Omental fat pad (tissue), 3 donors: ENCODE measurements at regions not wholly inside any gene's neighbourhood (a gene's known extent, or its start where the extent isn't known, plus 50 kb on each side); places are given as distances from the start of the nearest gene placed in this dataset.
"Not testable (repeated sequence)": the region's sequence is repeated elsewhere in the genome, so short reads cannot be mapped to it uniquely, and the experiment has no call there.

ENCODE experiments used
- ATAC-seq: fragments of 150-250 bp; one replicate; pipeline ENCODE4 v1.9.1; 2016; ENCODE audit warnings: mild to moderate bottlenecking, moderate library complexity; ENCODE audit not compliant: low FRiP score
- DNase-seq: peaks from one replicate; pipeline ENCODE4 v3.0.0-alpha.2; 2019; ENCODE audit warnings: low spot score
- TF ChIP-seq, protein P1 (sequence below), 3 donors: fragments of 450-650 bp; IDR thresholded peaks; one replicate each; pipeline ENCODE4 v1.5.1; 2016 to 2017; ENCODE audit warnings: antibody characterized with exemption in 3 of 3, mild to moderate bottlenecking in 3 of 3, moderate library complexity in 2 of 3

DNA sequence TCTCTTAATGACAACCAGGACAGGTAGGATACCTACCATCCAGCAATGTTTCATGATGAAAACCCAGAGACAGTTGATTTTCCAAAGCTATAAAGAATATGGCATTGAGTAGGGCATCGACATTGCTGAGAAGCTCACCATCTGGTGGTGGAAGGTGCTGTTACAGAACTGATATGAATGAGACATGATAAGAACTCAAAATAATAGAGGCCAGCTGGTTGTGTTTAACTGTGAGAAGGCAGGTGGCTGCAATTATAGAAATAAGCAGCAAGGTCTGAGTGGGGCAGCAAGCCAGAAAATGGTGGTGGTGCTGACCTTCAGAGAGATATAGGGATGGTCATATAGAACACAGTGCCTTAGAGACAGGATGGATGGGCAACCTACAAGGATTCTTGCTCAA is 449.7 kb downstream of the BTG1 start:
- TF ChIP-seq, protein P1, sequence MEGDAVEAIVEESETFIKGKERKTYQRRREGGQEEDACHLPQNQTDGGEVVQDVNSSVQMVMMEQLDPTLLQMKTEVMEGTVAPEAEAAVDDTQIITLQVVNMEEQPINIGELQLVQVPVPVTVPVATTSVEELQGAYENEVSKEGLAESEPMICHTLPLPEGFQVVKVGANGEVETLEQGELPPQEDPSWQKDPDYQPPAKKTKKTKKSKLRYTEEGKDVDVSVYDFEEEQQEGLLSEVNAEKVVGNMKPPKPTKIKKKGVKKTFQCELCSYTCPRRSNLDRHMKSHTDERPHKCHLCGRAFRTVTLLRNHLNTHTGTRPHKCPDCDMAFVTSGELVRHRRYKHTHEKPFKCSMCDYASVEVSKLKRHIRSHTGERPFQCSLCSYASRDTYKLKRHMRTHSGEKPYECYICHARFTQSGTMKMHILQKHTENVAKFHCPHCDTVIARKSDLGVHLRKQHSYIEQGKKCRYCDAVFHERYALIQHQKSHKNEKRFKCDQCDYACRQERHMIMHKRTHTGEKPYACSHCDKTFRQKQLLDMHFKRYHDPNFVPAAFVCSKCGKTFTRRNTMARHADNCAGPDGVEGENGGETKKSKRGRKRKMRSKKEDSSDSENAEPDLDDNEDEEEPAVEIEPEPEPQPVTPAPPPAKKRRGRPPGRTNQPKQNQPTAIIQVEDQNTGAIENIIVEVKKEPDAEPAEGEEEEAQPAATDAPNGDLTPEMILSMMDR (IDR thresholded peaks at IDR 0.05), result no peak
- no peak for ATAC-seq
- no peak for DNase-seq

DNA sequence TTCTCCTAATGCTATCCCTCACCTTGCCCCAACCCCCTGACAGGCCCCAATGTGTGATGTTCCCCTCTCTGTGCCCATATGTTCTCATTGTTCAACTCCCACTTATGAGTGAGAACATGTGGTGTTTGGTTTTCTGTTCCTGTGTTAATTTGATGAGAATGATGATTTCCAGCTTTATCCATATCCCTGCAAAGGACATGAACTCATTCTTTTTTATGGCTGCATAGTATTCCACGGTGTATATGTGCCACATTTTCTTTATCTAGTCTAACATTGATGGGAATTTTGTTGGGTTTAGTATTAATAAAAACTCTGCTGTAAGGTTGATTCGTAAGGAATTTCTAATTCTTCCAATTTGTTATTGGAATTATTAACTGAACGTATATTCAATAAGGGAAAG is 450.2 kb downstream of the BTG1 start:
- DNase-seq, ATAC-seq: not testable (repeated sequence)

DNA sequence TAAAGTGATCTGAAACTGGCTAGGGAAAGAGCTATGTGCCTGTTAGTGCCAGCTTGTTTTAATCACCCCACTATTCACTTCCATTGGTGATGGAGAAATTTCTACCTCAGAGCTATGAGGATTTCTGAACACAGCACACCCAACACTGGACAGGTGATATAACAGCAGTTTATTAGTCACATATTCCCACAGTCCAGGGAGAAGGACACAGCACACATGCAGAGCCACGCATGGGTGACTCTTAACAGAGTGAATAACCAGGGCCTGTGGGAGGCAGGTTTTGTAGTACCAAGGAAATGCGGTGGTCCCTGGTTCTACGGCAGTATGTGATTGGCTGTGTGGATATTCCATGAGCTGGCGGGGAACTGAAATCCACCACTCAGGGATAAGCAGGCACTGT is 455.1 kb downstream of the BTG1 start:
- DNase-seq (no peak), ATAC-seq (no peak)

DNA sequence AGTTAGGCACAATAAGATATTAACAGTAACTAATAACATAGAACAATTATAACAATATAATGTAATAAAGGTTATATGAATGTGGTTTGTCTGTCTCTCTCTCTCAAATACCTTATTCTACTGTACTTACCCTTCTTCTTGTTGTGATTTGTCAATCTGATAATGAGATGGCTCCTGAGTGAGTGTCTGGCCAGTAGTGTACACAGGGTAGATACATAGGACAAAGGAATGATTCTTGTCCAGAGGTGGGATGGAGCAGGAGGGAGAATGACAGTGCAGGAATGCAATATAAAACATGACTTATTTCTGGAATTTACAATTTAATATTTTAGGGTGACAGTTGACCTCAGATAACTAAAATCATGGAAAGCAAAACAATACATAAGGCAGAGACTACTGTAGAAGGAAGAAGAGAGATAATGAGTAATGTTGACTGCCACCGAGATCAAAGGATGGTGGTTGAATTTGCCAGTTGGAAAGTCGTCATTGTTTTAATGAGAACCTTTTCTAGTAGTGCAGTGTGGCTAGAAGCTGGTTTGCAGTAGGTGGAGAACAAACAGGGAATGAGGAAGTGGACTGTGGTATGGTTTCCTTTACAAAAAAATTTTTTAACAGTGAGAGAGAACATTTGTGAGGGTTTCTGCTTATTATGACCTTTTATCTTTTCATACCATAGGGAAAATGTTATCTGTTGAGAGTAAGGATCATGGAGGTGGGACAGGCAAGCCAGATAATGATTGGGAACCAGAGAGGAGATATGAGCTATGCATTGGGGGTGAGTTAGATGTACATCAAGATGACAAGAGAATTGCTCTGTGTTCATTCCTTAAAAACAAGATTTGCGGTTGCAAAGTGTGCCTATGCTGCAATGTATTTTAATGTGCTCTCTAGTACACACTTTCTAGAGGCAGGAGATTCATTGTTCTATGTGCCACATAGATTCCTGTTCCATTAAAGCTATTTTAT is 458.3 kb downstream of the BTG1 start:
- ATAC-seq (no peak), DNase-seq (no peak)
- TF ChIP-seq, protein P1 (IDR thresholded peaks at IDR 0.05), result no peak

More for the DNA sequence above, 455.1 kb downstream of the BTG1 start:
- TF ChIP-seq, protein P1 (IDR thresholded peaks at IDR 0.05), result no peak

DNA sequence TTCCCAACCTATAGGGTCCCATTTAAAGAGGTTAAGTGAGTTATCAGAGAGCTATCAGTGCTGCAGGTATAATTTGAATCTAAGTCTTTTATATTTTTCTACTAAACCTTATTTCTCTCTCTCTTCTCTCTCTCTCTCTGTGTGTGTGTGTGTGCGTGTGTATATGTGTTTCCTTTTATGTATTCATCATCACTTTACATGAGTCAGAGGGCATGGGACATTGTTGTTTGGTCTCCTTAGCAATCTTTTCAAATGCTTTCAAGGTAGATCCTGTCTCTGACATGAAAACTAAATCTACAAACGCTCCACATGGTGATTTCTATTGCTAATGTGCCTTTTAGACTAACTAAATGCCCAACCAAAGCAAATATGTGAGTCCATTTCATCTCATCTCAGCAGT is 459.7 kb downstream of the BTG1 start:
- ATAC-seq (no peak), DNase-seq (no peak)
- TF ChIP-seq, protein P1 (IDR thresholded peaks at IDR 0.05), result no peak

DNA sequence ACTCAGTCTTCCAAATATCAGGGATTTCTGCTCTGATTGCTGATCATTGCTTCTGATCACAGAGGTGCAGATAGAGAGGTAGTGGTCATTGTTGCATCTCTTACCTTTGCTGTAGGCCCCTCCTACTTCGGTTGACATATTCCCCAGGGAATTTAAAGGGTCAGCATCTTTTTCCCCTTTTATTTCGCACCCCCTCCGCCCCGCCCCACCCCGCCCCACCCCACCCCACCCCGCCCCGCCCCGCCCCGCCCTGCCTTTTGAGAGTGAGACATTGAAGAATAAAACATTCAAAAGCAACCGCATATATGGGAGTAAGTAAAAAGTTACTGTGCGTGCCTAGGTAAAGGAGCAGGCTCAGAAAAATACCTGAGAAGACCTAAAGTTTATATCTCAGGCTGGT is 463.9 kb downstream of the BTG1 start:
- DNase-seq, result no peak
- no peak for ATAC-seq
- TF ChIP-seq, protein P1 (IDR thresholded peaks at IDR 0.05), result no peak

DNA sequence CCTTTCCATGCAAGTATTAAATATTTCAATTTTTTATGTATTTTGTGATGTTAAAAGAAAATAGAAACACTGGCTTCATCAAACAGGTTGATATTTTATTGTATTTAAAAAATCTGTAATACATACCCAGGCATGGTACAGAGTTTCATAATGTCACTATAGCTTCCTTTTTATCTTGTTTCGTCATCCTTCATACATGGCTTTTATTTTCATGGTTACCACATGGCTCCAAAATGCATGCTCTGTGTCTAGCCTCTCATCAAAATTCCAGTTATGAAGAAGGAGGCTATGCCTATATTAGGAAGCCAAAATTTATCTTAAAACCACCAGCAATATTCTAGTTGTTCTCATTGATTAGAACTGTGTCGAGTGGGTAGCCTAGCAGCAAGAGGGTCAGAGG is 464.8 kb downstream of the BTG1 start:
- DNase-seq, result no peak
- ATAC-seq, result no peak
- TF ChIP-seq, protein P1 (IDR thresholded peaks at IDR 0.05), result no peak
